Endodermal cell (in vitro differentiated cells): ENCODE measurements at regions not wholly inside any gene's neighbourhood (a gene's known extent, or its start where the extent isn't known, plus 50 kb on each side); places are given as distances from the start of the nearest gene placed in this dataset.

ENCODE experiments used
- DNase-seq: peaks from one replicate; pipeline ENCODE4 v3.0.0-alpha.2; 2017
- H3K27ac ChIP-seq: 2 replicates; pipeline ENCODE4 v1.5.1; 2013; ENCODE audit warnings: mild to moderate bottlenecking, low read depth, low read length, moderate library complexity
- H3K27me3 ChIP-seq: 2 replicates; pipeline ENCODE4 v1.6.1; 2013; ENCODE audit warnings: mild to moderate bottlenecking, low read length, moderate library complexity; ENCODE audit not compliant: insufficient read depth, control insufficient read depth, poor library complexity, severe bottlenecking
- H3K36me3 ChIP-seq: 2 replicates; pipeline ENCODE4 v1.7.0; 2013; ENCODE audit warnings: mild to moderate bottlenecking, low read length, moderate library complexity; ENCODE audit not compliant: control insufficient read depth, insufficient read depth
- H3K4me1 ChIP-seq: one replicate; pipeline ENCODE4 v1.7.0; 2013; ENCODE audit warnings: low read length; ENCODE audit not compliant: control insufficient read depth, insufficient read depth
- H3K4me3 ChIP-seq: 2 replicates; pipeline ENCODE4 v1.5.1; 2013; ENCODE audit warnings: mild to moderate bottlenecking, low read length, moderate library complexity
- H3K9ac ChIP-seq: 2 replicates; pipeline ENCODE4 v1.6.1; 2013; ENCODE audit warnings: mild to moderate bottlenecking, low read length, moderate library complexity; ENCODE audit not compliant: poor library complexity, severe bottlenecking; ENCODE audit errors: extremely low read depth
- H3K9me3 ChIP-seq: 2 replicates; pipeline ENCODE4 v1.6.1; 2013; ENCODE audit warnings: mild to moderate bottlenecking, low read length, moderate library complexity; ENCODE audit not compliant: control insufficient read depth
- H3K27ac Mint-ChIP-seq: 2 replicates; pipeline ENCODE4 v1.8.0; 2020; ENCODE audit warnings: mixed read lengths
- H3K27me3 Mint-ChIP-seq: 2 replicates; pipeline ENCODE4 v1.8.0; 2021; ENCODE audit warnings: mild to moderate bottlenecking, mixed read lengths; ENCODE audit not compliant: insufficient read depth
- H3K36me3 Mint-ChIP-seq: 2 replicates; pipeline ENCODE4 v1.8.0; 2020; ENCODE audit warnings: low read depth, mixed read lengths
- H3K4me1 Mint-ChIP-seq: 2 replicates; pipeline ENCODE4 v1.8.0; 2020; ENCODE audit warnings: mixed read lengths
- H3K4me3 Mint-ChIP-seq: 2 replicates; pipeline ENCODE4 v1.8.0; 2020; ENCODE audit warnings: mild to moderate bottlenecking, moderate library complexity, mixed read lengths
- H3K9me3 Mint-ChIP-seq: 2 replicates; pipeline ENCODE4 v1.8.0; 2020; ENCODE audit warnings: mild to moderate bottlenecking, mixed read lengths
- WGBS, 2 experiments: methylation state at CpG; one replicate each; pipeline versions ENCODE4 v1.1.5 to v1.1.7; 2013; ENCODE audit warnings: missing lambda C conversion rate in 2 of 2, mixed read lengths in 1 of 2; ENCODE audit not compliant: insufficient coverage in 1 of 2, insufficient read length in 1 of 2; 5-methylcytosine and 5-hydroxymethylcytosine counted together
- TF ChIP-seq, protein P1 (sequence below): fragments of 200-600 bp; sonication (generic); conservative IDR thresholded peaks from 2 replicates; pipeline ENCODE4 v1.5.0; 2021; ENCODE audit warnings: antibody characterized with exemption, mild to moderate bottlenecking

DNA sequence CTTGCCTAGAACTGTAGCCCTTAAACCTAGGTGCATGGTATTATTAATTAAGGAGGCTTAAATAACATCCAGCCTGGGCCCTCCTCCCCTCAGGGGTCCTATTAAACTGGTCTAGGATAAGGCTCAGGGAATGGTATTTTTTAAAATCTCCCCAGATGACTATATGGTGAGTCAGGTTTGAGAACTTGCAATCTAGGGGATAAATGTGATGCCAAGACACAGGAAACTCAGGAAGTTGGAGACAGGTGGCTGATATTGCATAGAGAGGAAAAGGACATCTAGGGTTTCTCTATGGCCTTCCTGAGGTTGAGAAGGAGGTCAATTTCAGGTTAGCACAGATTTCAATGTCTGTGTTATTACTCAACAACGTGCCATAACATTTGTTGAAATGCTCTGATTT lies 581.0 kb downstream of the TLE1 start:
- H3K9ac ChIP-seq, result no peak overlapping the region
- 98 to 100% methylated on average over 1 of the region's 1 CpG for WGBS, 2 experiments
- H3K27ac ChIP-seq, result no peak overlapping the region
- H3K9me3 ChIP-seq, result no peaks in the 10 kb centered on the region
- H3K27me3 ChIP-seq, result no peaks in the 10 kb centered on the region
- Mint-ChIP-seq H3K27me3 (no peaks in the 10 kb centered on the region), H3K36me3 (no peaks in the 10 kb centered on the region), H3K4me3 (no peak overlapping the region), H3K27ac (no peak overlapping the region), H3K4me1 (peaks cover 16% of the 10 kb centered on the region), H3K9me3 (no peaks in the 10 kb centered on the region)
- H3K4me1 ChIP-seq, result peaks cover 2% of the 10 kb centered on the region
- no peak for DNase-seq
- TF ChIP-seq, protein P1, sequence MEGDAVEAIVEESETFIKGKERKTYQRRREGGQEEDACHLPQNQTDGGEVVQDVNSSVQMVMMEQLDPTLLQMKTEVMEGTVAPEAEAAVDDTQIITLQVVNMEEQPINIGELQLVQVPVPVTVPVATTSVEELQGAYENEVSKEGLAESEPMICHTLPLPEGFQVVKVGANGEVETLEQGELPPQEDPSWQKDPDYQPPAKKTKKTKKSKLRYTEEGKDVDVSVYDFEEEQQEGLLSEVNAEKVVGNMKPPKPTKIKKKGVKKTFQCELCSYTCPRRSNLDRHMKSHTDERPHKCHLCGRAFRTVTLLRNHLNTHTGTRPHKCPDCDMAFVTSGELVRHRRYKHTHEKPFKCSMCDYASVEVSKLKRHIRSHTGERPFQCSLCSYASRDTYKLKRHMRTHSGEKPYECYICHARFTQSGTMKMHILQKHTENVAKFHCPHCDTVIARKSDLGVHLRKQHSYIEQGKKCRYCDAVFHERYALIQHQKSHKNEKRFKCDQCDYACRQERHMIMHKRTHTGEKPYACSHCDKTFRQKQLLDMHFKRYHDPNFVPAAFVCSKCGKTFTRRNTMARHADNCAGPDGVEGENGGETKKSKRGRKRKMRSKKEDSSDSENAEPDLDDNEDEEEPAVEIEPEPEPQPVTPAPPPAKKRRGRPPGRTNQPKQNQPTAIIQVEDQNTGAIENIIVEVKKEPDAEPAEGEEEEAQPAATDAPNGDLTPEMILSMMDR, result no peak
- H3K36me3 ChIP-seq, result no peaks in the 10 kb centered on the region
- no peak overlapping the region for H3K4me3 ChIP-seq

DNA sequence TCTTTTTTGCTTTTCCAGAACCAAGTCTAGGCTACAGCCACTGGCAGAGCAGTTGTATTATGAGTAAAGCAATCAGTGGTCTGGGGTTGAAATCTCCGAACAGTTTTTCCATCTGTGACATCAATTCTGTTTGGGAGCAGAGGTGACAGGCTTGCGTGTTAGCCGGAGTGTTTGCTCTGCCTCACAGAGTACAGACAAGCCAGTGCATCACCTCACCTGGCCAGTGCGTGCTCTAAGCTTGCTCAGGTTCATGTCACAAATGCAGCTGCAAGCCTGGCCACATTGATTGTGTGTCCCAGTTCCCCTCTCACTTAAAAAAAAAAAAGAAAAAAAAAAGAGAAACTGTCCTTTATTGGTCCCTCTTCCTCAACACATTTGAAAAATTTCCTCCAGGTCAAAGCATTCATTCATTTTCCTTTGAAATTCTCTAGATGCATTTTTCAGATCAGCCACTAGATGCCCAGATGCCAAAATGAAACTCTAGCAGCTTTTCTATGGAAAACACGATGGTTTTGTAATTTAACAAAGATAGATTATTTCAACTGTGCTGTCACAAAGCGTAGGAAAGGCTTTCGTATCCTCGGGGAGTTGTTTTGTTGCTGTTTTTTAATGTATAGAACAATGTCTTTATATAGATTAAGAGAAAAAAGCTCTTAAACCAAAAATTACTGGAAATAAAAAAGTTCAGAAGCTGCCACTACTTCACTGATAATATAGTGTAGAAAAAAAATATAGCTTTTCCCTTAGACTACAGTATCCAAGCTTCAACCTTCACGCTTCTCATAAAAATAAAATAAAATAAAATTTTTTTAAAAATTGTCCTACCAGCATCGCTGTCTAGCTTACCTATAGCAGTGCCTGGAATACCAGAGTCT lies 585.5 kb downstream of the TLE1 start:
- Mint-ChIP-seq H3K36me3 (no peaks in the 10 kb centered on the region), H3K4me1 (peaks cover 8% of the 10 kb centered on the region)

DNA sequence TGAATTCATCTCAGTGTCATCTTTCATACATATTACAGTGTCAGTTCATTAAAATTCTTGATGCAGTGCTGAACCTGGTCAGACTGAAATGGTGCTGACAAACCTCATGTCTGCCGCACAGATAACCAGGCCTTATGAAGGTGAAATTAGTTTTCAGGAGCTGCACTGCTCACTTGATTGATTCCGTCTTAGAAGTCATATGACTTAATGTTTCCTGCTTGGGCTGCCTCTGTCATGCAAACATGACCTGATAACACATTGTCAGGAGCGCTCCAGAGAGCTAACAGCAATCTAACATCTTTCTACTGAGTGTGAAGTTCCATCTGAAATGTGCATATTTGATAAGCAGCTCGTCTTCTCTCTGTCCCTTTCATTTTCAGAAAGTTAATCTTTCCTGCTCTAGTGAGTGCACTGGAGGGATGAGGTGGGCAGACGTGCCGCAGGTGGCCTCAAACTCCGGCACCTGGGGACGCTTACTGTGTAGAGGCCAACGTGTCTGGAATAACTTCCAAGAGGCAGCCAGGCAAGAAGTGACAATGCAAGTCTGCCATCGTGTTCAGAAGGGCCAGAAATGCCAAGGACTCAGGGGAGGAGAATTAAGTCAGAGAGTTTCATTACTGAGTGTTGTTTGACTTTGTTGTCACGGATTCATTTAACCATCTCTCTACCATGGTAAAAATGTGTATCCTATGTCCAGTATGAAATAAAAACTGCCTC lies 592.1 kb downstream of the TLE1 start:
- no peak overlapping the region for H3K27ac Mint-ChIP-seq

More for the DNA sequence above, 585.5 kb downstream of the TLE1 start:
- H3K27me3 Mint-ChIP-seq, result no peaks in the 10 kb centered on the region
- H3K4me1 ChIP-seq, result peaks cover 4% of the 10 kb centered on the region
- no peak overlapping the region for H3K27ac ChIP-seq
- H3K9me3 ChIP-seq, result no peaks in the 10 kb centered on the region
- no peaks in the 10 kb centered on the region for H3K27me3 ChIP-seq
- no peak overlapping the region for H3K4me3 ChIP-seq
- H3K36me3 ChIP-seq, result no peaks in the 10 kb centered on the region
- DNase-seq, result no peak
- peaks cover 2% of the 10 kb centered on the region for H3K9me3 Mint-ChIP-seq
- H3K27ac Mint-ChIP-seq, result no peak overlapping the region
- H3K9ac ChIP-seq, result no peak overlapping the region
- 92 to 97% methylated on average over 5 to 10 of the region's 10 CpGs for WGBS, 2 experiments
- no peak overlapping the region for H3K4me3 Mint-ChIP-seq
- TF ChIP-seq, protein P1, result peak; percentile 61

More for the DNA sequence above, 592.1 kb downstream of the TLE1 start:
- Mint-ChIP-seq H3K27me3 (no peaks in the 10 kb centered on the region), H3K4me3 (no peak overlapping the region), H3K36me3 (no peaks in the 10 kb centered on the region), H3K9me3 (peaks cover 5% of the 10 kb centered on the region), H3K4me1 (peaks cover 12% of the 10 kb centered on the region)
- Histone ChIP-seq H3K4me3 (no peak overlapping the region), H3K27me3 (no peaks in the 10 kb centered on the region), H3K27ac (no peak overlapping the region), H3K36me3 (no peaks in the 10 kb centered on the region), H3K4me1 (no peaks in the 10 kb centered on the region), H3K9ac (no peak overlapping the region), H3K9me3 (no peaks in the 10 kb centered on the region)
- TF ChIP-seq, protein P1, result no peak
- 80 to 84% methylated on average over 9 to 10 of the region's 11 CpGs for WGBS, 2 experiments
- no peak for DNase-seq
